Dedifferentiated amniotic fluid mesenchymal stem cell (primary cell): ENCODE measurements at regions not wholly inside any gene's neighbourhood (a gene's known extent, or its start where the extent isn't known, plus 50 kb on each side); places are given as distances from the start of the nearest gene placed in this dataset.
"Not testable (repeated sequence)": the region's sequence is repeated elsewhere in the genome, so short reads cannot be mapped to it uniquely, and the experiment has no call there.

Experiments
- DNase-seq: peaks from one replicate; pipeline ENCODE4 v3.0.0-alpha.2; 2016; ENCODE audit errors: extremely low spot score

GRCh38 chr4:91838181-91838861 lies 465.4 kb upstream of the GRID2 start:
- DNase-seq: no peak

DNA sequence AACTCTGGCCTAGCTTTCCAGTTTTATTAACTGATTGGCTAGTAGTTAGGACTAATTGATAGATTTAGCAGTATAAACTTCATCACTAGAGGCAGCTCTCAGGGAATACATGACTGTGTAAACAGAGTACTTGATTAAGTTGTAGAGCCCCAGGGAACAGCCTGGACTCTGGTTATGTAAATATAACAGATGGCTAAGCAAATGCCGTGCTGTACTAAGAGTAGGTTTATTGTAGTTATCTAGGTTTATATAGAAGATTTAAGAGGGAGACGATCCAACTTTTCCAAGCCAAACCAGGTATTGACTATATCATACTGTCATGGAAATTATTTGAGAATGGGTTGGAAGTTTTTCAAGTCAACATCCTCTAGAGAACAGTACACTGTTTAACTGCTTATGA lies 463.4 kb upstream of the GRID2 start:
- no peak for DNase-seq

- DNase-seq: no peak
Measured at GRCh38 chr4:91846233-91846632, 457.5 kb upstream of the GRID2 start.

- DNase-seq: no peak
Measured at GRCh38 chr4:91851456-91851855, 452.3 kb upstream of the GRID2 start.

DNA sequence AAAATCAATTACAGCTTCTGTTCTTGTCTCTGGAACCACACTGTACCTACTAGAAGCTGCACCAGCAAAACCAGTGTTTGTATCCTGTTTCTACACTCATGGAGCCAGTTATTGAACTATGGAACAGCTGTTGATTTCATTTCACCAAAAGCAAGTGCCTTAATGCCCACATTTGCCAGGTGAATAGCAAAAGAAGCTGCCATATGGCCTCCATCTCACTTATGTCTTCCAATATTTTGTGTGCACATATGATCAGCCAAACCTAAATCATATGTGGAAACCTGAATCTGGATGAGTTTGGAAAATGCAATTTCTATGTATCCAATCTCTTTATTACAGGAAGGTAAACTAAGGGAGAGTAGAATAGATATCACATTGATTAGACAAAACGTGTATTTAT lies 415.8 kb upstream of the GRID2 start:
- DNase-seq: no peak

GRCh38 chr4:91891217-91891616 lies 412.5 kb upstream of the GRID2 start:
- not testable (repeated sequence) for DNase-seq

GRCh38 chr4:91894006-91894405 lies 409.8 kb upstream of the GRID2 start:
- no peak for DNase-seq

- DNase-seq: no peak
Measured at GRCh38 chr4:91904556-91904955, 399.2 kb upstream of the GRID2 start.

DNA sequence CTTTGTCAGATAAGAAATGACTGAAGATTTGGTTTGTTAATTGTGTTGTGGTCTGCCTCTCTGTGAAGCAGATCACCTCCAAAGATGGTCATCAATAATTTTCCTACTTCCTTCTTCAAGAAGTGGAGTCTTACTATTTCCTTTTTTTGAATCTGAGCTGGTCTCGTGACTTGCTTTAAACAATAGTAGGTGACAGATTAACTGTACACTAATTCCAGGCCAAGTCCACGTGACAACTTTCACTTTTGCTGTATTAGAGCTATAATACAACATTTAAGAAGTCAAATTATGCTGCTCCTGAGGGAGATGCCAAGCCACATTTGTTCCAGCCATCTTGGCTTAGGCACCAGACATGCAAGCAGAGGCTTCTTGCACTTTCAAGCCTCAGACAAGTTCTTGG lies 393.8 kb upstream of the GRID2 start:
- DNase-seq: no peak

- no peak for DNase-seq
Measured at GRCh38 chr4:91914176-91914804, 389.5 kb upstream of the GRID2 start.

- DNase-seq: no peak
Measured at GRCh38 chr4:91916219-91916618, 387.5 kb upstream of the GRID2 start.

- no peak for DNase-seq
Measured at GRCh38 chr4:91924625-91925024, 379.1 kb upstream of the GRID2 start.

- no peak for DNase-seq
Measured at GRCh38 chr4:91935217-91935616, 368.5 kb upstream of the GRID2 start.

DNA sequence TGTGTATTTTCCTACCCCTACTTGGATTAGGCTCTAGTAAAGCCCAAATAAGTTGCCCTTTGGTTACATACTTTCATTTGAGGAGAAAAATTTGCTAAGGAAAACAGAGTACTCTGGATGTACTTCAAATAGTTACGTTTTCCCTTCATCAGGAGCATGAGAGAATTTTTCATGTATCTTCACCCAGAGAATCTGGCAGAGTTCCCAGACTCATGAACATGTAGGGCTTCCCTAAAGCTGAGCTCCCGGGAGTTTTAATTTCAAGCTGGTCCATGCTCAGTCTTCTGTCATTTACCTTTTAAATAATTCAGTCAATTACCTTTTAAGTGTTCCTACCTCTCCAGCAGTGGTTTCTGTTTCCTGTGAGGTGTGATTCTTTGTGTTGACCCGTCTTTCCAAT lies 367.5 kb upstream of the GRID2 start:
- DNase-seq: peak; percentile 24

GRCh38 chr4:91957963-91958362 lies 345.8 kb upstream of the GRID2 start:
- DNase-seq: no peak

DNA sequence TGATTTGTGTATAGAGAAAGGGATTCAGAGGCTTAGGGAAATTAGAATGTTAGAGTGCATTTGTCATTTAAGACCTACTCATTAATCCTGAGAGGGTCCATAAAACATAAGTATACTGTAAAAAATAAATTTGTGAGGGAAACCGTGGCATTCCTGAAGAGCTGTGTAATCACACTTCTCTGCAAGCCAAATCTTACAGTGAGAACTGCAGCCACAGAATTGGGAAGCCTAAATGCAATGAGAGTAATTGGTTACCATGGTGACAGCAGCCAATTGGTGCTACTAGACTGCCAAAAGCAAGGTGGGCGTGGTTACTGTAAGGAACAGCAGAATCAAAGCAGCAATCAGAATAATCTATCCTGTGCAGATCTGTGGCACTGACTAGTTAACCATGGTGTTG lies 345.2 kb upstream of the GRID2 start:
- peak; percentile 63 for DNase-seq

DNA sequence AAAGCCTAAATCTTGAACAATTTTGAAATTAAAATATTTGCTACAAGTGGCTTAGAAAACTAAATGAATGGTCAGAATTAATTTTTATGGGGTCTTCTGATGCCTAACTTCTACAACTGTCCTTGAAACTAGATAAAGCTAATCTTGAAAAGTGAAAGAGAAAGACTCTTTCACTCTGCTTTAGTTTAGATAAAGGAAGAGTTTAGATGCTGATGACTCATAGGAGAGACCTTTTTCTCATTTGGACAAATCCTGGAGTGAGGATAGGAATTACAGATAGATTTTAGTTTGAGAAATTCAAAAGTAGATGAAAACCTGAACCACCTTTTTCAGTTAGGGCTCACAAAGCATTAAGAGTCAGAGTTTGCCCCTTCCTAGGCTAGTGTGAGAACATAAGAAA lies 342.3 kb upstream of the GRID2 start:
- no peak for DNase-seq

DNA sequence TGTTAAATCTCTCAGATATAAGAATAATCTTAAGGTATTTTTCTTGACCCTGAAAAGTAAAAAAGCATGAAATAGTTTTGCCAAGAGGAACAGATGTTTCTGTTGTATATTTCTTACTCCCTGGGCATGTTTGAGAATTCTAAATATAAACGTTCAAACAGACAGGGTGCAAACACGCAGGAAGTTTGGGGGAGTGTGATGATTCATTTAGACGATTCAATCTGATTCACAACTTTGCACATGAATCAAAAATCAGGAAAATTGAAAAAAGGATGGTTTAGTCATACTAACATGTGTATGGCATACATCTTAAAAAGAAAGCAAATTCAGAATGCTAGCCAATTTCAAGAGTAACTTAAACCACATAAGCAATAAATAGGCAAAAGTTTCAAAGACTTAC lies 340.3 kb upstream of the GRID2 start:
- DNase-seq: peak; percentile 41

DNA sequence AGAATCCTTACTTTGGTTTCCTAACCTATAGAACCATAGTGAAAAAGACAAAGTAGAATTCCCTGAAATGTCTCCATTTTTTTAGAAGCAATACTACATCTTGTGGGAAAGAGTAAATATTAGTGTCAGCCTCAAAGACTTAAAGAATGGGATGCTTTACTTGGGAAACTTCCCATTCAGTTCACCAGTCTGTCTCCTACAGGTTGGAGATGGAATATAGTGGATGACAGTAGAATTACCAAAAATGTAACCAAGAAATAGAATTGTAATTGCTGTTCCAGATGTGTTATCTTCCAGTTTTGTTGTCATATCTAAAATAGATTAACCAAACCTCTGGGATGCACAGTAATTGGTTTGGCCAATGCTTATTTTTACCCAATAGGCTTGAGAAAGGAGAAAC lies 338.6 kb upstream of the GRID2 start:
- no peak for DNase-seq

DNA sequence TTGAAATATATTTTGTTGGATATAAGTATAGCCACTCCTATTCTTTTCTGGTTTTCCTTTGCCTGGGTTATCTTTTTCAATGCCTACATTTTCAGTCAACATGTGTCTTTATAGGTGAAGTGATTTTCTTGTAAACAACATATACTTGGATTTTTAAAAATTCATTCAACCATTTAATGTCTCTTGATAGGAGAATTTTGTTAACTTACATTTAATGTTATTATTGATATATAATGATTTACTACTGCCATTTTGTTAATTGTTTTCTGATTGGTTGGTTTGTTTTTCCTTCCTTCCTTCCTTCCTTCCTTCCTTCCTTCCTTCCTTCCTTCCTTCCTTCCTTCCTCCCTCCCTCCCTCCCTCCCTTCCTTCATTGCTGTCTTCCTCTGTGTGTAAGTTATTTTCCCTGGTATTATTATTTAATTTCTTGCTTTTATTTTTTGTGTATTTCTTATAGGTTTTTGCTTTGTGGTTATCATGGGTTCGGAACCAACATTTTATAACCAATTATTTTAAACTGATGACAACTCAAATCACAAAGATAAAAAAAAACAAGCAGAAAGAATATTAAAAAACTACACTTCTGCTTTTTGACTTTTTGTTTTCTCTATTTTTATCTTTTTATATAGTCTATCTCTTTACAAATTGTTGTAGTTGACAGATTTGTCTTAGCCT lies 330.1 kb upstream of the GRID2 start:
- DNase-seq: no peak

DNA sequence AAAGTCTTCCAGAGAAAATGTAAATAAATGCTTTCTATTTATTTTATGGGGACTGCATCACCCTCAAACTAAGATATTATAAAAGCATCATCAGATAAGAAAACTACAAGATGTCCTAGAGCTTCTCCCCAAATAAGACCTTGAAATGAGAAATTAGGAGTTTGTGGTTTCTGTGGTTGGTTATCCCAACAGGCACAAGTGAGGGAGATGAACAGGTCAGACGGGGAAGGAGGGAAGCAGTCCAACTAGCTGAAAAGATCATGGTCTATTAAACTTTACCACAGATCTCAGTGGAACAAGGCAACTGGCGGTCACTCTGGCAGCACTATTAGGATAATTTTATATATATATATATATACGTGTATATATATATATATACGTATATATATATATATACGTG lies 319.3 kb upstream of the GRID2 start:
- no peak for DNase-seq

GRCh38 chr4:91989914-91990313 lies 313.9 kb upstream of the GRID2 start:
- no peak for DNase-seq

GRCh38 chr4:91990726-91991125 lies 313.0 kb upstream of the GRID2 start:
- DNase-seq: no peak
